Gastroesophageal sphincter (tissue), 4 donors: ENCODE measurements at regions not wholly inside any gene's neighbourhood (a gene's known extent, or its start where the extent isn't known, plus 50 kb on each side); places are given as distances from the start of the nearest gene placed in this dataset.
"Not testable (repeated sequence)": the region's sequence is repeated elsewhere in the genome, so short reads cannot be mapped to it uniquely, and the experiment has no call there.

Experiments
- ATAC-seq: fragments of 150-250 bp; one replicate; pipeline ENCODE4 v1.9.1; 2016; ENCODE audit warnings: mild to moderate bottlenecking, moderate library complexity
- H3K27ac ChIP-seq, 4 donors: fragments of 200-600 bp; sonication (generic) in 3 of 4; 1 replicate in 3 of 4; 2 replicates in 1 of 4; pipeline ENCODE4 v1.5.1; 2016 to 2019
- H3K27me3 ChIP-seq: fragments of 200-600 bp; sonication (generic); one replicate; pipeline ENCODE4 v1.5.1; 2019
- H3K36me3 ChIP-seq, 2 donors: fragments of 200-600 bp; sonication (generic); one replicate each; pipeline ENCODE4 v1.5.1; 2019; ENCODE audit warnings: control low read depth in 1 of 2
- H3K4me1 ChIP-seq, 3 donors: fragments of 200-600 bp; sonication (generic); 1 replicate in 2 of 3; 2 replicates in 1 of 3; pipeline ENCODE4 v1.5.1; 2016 to 2019; ENCODE audit warnings: control low read depth in 2 of 3
- H3K4me3 ChIP-seq, 2 donors: fragments of 200-600 bp; sonication (generic); one replicate each; pipeline ENCODE4 v1.5.1; 2019; ENCODE audit warnings: mild to moderate bottlenecking in 1 of 2, moderate library complexity in 1 of 2
- H3K9me3 ChIP-seq, 3 donors: fragments of 200-600 bp; sonication (generic); one replicate each; pipeline ENCODE4 v1.5.1; 2017 to 2019; ENCODE audit warnings: control low read depth in 2 of 3
- CTCF ChIP-seq, 4 experiments: fragments of 200-600 bp in 2 of 4; fragments of 450-650 bp in 2 of 4; sonication (generic) in 1 of 4; IDR thresholded peaks; one replicate each; pipeline ENCODE4 v1.5.1; 2017 to 2019; ENCODE audit warnings: antibody characterized with exemption in 4 of 4, mild to moderate bottlenecking in 2 of 4, moderate library complexity in 2 of 4
- EP300 ChIP-seq: sonication (generic); formaldehyde crosslinking; IDR thresholded peaks from one replicate; pipeline ENCODE4 v1.6.1; 2017; ENCODE audit warnings: antibody characterized with exemption, mild to moderate bottlenecking
- POLR2A ChIP-seq, 2 donors: fragments of 450-650 bp; IDR thresholded peaks; one replicate each; pipeline ENCODE4 v1.6.1; 2017; ENCODE audit warnings: antibody characterized with exemption in 2 of 2, mild to moderate bottlenecking in 2 of 2, moderate library complexity in 1 of 2
- POLR2AphosphoS5 ChIP-seq: sonication (generic); formaldehyde crosslinking; IDR thresholded peaks from one replicate; pipeline ENCODE4 v1.6.1; 2017; ENCODE audit warnings: antibody characterized with exemption
- WGBS, 2 donors: methylation state at CpG; one replicate each; pipeline ENCODE4 v1.1.5; 2018; ENCODE audit warnings: low coverage in 1 of 2; 5-methylcytosine and 5-hydroxymethylcytosine counted together

DNA sequence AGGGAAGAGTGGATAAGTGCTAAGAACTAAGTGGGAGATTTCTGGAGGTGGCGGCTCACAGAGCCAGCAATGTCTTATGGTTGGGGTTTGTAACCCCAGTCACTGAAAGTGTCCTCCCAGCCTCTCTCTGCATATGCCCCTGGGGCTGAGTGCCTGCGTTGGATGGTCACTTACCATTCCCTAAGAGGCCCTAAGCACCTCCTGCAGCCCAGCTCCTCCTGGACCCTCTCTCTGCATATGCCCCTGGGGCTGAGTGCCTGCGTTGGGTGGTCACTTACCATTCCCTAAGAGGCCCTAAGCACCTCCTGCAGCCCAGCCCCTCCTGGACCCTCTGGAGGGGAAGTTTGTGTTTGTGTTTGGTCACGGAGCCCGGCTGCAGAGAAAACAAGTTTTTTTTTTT lies 425.8 kb downstream of the TMEM121 start:
- no peak overlapping the region for H3K4me3 ChIP-seq
- H3K4me1 ChIP-seq = no peaks in the 10 kb centered on the region
- peaks cover 0 to 2% (median 0%) of the 10 kb centered on the region in 3 donors for H3K9me3 ChIP-seq
- WGBS, 2 donors = 72 to 88% methylated on average over 3 to 4 of the region's 5 CpGs
- H3K27ac ChIP-seq = no peak overlapping the region
- no peaks in the 10 kb centered on the region for H3K36me3 ChIP-seq
- no peak for TF ChIP-seq POLR2A (IDR thresholded peaks at IDR 0.05)
- no peak for TF ChIP-seq POLR2AphosphoS5
- TF ChIP-seq EP300 = no peak
- no peak for TF ChIP-seq CTCF (IDR thresholded peaks at IDR 0.05)
- H3K27me3 ChIP-seq = peaks cover 16% of the 10 kb centered on the region
- no peak for ATAC-seq

DNA sequence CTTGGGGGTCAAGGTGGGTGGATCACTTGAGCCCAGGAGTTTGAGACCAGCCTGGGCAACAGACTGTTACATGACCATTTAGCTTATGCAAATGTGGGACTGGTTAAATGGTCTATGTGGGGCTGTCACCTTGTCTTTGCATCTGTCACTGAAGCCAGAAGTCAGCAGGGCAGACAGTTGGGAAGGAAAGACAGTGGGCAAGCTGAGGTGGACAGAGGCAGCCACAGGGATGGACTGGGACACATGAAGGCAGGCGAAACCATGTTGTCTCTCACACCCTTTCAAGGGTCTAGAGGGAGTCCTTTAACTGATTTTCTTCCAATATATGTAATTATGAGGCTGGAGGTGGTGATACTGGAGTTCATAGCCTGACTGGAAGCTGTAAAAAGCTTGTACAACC lies 426.4 kb downstream of the TMEM121 start:
- WGBS, 2 donors = 38% methylated on average over 1 of the region's 1 CpG; no CpG with 5 or more reads in 1 of the 2 donors
- Histone ChIP-seq H3K9me3 (peaks cover 0 to 5% (median 0%) of the 10 kb centered on the region in 3 donors), H3K27ac (no peak overlapping the region), H3K4me3 (no peak overlapping the region), H3K27me3 (peaks cover 16% of the 10 kb centered on the region), H3K4me1 (no peaks in the 10 kb centered on the region), H3K36me3 (no peaks in the 10 kb centered on the region)
- TF ChIP-seq EP300 = no peak
- TF ChIP-seq POLR2AphosphoS5 = no peak
- no peak for TF ChIP-seq CTCF (IDR thresholded peaks at IDR 0.05)
- TF ChIP-seq POLR2A (IDR thresholded peaks at IDR 0.05) = no peak
- ATAC-seq = no peak

DNA sequence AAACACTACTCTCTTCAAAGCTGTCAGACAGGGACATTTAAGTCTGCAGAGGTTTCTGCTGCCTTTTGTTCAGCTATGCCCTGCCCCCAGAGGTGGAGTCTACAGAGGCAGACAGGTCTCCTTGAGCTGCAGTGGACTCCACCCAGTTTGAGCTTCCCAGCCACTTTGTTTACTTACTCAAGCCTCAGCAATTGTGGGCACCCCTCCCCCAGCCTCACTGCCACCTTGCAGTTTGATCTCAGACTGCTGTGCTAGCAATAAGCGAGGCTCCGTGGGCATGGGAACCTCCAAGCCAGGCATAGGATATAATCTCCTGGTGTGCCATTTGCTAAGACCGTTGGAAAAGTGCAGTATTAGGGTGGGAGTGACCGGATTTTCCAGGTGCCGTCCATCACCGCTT lies 435.2 kb downstream of the TMEM121 start:
- not testable (repeated sequence) for H3K4me3 ChIP-seq, H3K27ac ChIP-seq, ATAC-seq, H3K36me3 ChIP-seq, H3K4me1 ChIP-seq
- WGBS, 2 donors = 100% methylated on average over 3 of the region's 6 CpGs; no CpG with 5 or more reads in 1 of the 2 donors
- H3K9me3 ChIP-seq = peaks cover 0 to 28% (median 0%) of the 10 kb centered on the region in 3 donors
- H3K27me3 ChIP-seq = peaks cover 18% of the 10 kb centered on the region

DNA sequence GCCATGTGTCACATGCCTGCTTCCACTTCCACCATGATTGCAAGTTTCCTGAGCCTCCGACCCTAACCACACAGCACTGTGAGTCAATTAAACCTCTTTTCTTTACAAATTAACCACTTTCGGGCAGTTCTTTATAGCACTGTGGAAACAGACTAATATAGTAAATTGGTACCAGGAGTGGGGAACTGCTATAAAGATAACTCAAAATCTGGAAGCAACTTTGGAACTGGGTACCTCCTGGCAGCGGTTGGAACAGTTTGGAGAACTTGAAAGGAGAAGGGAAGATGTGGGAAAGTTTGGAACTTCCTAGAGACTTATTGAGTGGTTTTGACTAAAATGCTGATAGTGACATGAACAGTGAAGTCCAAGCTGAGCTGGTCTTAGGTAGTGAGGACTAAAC lies 436.1 kb downstream of the TMEM121 start:
- TF ChIP-seq CTCF (IDR thresholded peaks at IDR 0.05) (no peak), EP300 (no peak), POLR2AphosphoS5 (no peak), POLR2A (IDR thresholded peaks at IDR 0.05) (no peak)
- Histone ChIP-seq H3K4me1 (no peaks in the 10 kb centered on the region), H3K4me3 (no peak overlapping the region), H3K36me3 (no peaks in the 10 kb centered on the region), H3K9me3 (peaks cover 0 to 24% (median 0%) of the 10 kb centered on the region in 3 donors), H3K27ac (no peak overlapping the region), H3K27me3 (peaks cover 24% of the 10 kb centered on the region)
- no peak for ATAC-seq
- WGBS, 2 donors = 61 to 83% methylated on average over 2 to 3 of the region's 3 CpGs

GRCh38 chr14:105968291-105968690 lies 441.9 kb downstream of the TMEM121 start:
- peaks cover 7% of the 10 kb centered on the region for H3K27me3 ChIP-seq
- no peak overlapping the region for H3K27ac ChIP-seq
- ATAC-seq = no peak
- no peaks in the 10 kb centered on the region for H3K36me3 ChIP-seq
- no peaks in the 10 kb centered on the region for H3K4me1 ChIP-seq
- WGBS, 2 donors = no CpG with 5 or more reads among the region's 11 CpGs
- H3K9me3 ChIP-seq = no peaks in the 10 kb centered on the region
- H3K4me3 ChIP-seq = no peak overlapping the region
- TF ChIP-seq POLR2A (IDR thresholded peaks at IDR 0.05) = no peak
- TF ChIP-seq EP300 = no peak
- TF ChIP-seq CTCF (IDR thresholded peaks at IDR 0.05) = no peak
- no peak for TF ChIP-seq POLR2AphosphoS5

DNA sequence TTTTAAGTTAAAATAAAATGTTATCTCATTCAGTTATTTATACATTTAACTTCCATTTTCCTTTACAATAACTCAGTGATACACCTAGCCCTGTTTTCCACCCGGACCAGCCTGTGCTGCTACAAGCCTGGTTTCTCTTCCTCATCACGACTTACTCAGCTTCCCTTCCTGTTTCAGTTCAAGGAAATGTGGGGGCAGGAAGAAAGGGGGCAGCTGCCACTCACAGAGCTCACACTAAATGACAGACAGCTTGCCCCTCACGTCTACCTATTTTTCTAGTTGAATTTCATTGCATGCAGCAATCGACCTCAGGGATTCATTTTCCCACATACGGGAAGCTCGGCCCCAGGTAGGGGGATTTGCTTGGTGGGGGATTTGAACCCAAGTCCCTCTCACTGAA lies 442.6 kb downstream of the TMEM121 start:
- H3K4me3 ChIP-seq, H3K9me3 ChIP-seq, H3K4me1 ChIP-seq, ATAC-seq, H3K36me3 ChIP-seq, H3K27ac ChIP-seq: not testable (repeated sequence)
- H3K27me3 ChIP-seq = peaks cover 15% of the 10 kb centered on the region
- WGBS, 2 donors = 32 to 45% methylated on average over 2 to 5 of the region's 6 CpGs

- not testable (repeated sequence) for H3K4me1 ChIP-seq, H3K4me3 ChIP-seq, H3K9me3 ChIP-seq, H3K27ac ChIP-seq, ATAC-seq, H3K36me3 ChIP-seq
- 84 to 100% methylated on average over 1 to 4 of the region's 8 CpGs for WGBS, 2 donors
- peaks cover 32% of the 10 kb centered on the region for H3K27me3 ChIP-seq
Measured at GRCh38 chr14:105970821-105971220, 444.4 kb downstream of the TMEM121 start.
